Kidney (tissue), 13 donors: ENCODE measurements at regions not wholly inside any gene's neighbourhood (a gene's known extent, or its start where the extent isn't known, plus 50 kb on each side); places are given as distances from the start of the nearest gene placed in this dataset.

Source experiments
- DNase-seq, 5 donors: peaks; one replicate each; pipeline ENCODE4 v3.0.0-alpha.2; 2013 to 2020
- FAIRE-seq: peaks from 2 replicates; lab custom pipeline; 2012; peaks lifted over from hg19 to GRCh38; lab: Jason Lieb, UNC
- H3K27ac ChIP-seq, 2 donors: one replicate each; pipeline ENCODE4 v1.7.0; 2013; ENCODE audit warnings: low read depth in 2 of 2, low read length in 2 of 2, inconsistent platforms in 1 of 2
- H3K27me3 ChIP-seq: one replicate; pipeline ENCODE4 v1.7.1; 2013; ENCODE audit warnings: low read length, inconsistent platforms; ENCODE audit not compliant: control insufficient read depth, insufficient read depth
- H3K36me3 ChIP-seq, 3 donors: one replicate each; pipeline versions ENCODE4 v1.7.0 to v1.7.1; 2013; ENCODE audit warnings: low read length in 3 of 3, control low read depth in 1 of 3, inconsistent platforms in 1 of 3; ENCODE audit not compliant: insufficient read depth in 3 of 3, control insufficient read depth in 2 of 3
- H3K4me1 ChIP-seq, 3 donors: one replicate each; pipeline versions ENCODE4 v1.7.0 to v1.7.1; 2013; ENCODE audit warnings: low read length in 3 of 3, inconsistent platforms in 1 of 3, low read depth in 1 of 3; ENCODE audit not compliant: control insufficient read depth in 2 of 3, insufficient read depth in 2 of 3
- H3K4me3 ChIP-seq, 3 donors: one replicate each; pipeline versions ENCODE4 v1.7.0 to v1.8.1; 2013; ENCODE audit warnings: low read length in 3 of 3, control low read depth in 1 of 3, inconsistent platforms in 1 of 3
- H3K9ac ChIP-seq, 3 donors: one replicate each; pipeline versions ENCODE4 v1.7.0 to v1.7.1; 2013; ENCODE audit warnings: low read length in 3 of 3, control low read depth in 1 of 3, inconsistent platforms in 1 of 3
- H3K9me3 ChIP-seq, 3 donors: one replicate each; pipeline versions ENCODE4 v1.7.0 to v1.7.1; 2013; ENCODE audit warnings: low read length in 3 of 3, control low read depth in 1 of 3, inconsistent platforms in 1 of 3; ENCODE audit not compliant: control insufficient read depth in 2 of 3, insufficient read depth in 1 of 3
- intact Hi-C: fragments of 100-400 bp; cut with DNase I; formaldehyde crosslinking; loops from one replicate; pipeline ENCODE4 v1.11.1; 2022
- TF ChIP-seq, protein P1 (sequence below): IDR thresholded peaks from 3 replicates; pipeline ENCODE4 v1.5.1; 2012; ENCODE audit warnings: mild to moderate bottlenecking, moderate library complexity, borderline replicate concordance; ENCODE audit not compliant: insufficient read depth; ENCODE audit errors: extremely low read depth
- donor health status: control.
- donor health status: control.
- donor health status: control.
- donor health status: control.
- donor health status: control.
- donor health status: DM: yes; HTN: yes; CAD: no.
- donor health status: Normal renal cell carcinoma (clear cell type).

DNA sequence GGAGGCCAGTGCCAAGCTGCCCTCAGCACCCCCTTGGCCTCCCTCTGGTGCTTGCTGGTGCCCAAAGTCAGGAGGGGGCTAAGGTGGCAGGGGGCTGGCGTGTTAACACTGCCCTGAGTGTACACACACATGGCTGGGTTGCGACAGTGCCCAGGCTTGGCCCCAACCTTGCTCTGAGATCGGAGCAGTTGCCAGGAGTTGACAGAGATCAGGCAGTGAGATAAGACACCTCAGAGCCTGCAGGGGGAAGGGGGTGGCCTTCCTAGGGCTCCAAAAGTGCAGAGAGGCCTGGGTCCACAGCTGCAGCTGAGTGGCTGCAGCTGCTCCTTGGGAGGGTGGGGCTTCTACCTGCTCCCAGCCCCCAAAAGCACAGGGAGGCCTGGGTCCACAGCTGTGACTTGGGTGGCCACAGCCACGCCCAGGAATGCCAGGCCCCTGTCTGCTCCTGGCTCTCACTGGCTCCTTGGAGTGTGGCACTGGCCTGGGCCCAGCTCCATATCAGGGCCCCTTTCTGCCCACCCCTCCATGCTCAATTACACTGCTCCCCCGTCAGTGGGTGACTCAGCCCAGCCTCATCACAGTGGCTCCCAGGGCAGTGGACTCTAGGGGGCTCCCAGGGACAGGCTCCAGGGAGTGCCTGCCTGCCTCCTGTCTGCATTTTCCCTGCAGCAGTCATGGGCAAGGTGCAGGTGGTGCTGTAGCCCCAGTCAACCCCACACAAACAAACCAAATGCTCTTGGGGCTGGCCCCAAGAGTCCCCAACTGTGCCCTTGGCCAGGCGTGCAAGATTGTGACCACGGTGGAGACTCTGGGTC is 56.4 kb upstream of the C15orf39 start:
- Histone ChIP-seq H3K27me3 (no peaks in the 10 kb centered on the region), H3K4me3 (no peak overlapping the region), H3K9me3 (peaks cover 0 to 31% (median 9%) of the 10 kb centered on the region in 3 donors), H3K36me3 (no peaks in the 10 kb centered on the region), H3K9ac (no peak overlapping the region), H3K4me1 (no peaks in the 10 kb centered on the region), H3K27ac (no peak overlapping the region)
- intact Hi-C loops = no loop called here
- DNase-seq (no peak), FAIRE-seq (no peak)
- TF ChIP-seq, protein P1, sequence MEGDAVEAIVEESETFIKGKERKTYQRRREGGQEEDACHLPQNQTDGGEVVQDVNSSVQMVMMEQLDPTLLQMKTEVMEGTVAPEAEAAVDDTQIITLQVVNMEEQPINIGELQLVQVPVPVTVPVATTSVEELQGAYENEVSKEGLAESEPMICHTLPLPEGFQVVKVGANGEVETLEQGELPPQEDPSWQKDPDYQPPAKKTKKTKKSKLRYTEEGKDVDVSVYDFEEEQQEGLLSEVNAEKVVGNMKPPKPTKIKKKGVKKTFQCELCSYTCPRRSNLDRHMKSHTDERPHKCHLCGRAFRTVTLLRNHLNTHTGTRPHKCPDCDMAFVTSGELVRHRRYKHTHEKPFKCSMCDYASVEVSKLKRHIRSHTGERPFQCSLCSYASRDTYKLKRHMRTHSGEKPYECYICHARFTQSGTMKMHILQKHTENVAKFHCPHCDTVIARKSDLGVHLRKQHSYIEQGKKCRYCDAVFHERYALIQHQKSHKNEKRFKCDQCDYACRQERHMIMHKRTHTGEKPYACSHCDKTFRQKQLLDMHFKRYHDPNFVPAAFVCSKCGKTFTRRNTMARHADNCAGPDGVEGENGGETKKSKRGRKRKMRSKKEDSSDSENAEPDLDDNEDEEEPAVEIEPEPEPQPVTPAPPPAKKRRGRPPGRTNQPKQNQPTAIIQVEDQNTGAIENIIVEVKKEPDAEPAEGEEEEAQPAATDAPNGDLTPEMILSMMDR = no peak

DNA sequence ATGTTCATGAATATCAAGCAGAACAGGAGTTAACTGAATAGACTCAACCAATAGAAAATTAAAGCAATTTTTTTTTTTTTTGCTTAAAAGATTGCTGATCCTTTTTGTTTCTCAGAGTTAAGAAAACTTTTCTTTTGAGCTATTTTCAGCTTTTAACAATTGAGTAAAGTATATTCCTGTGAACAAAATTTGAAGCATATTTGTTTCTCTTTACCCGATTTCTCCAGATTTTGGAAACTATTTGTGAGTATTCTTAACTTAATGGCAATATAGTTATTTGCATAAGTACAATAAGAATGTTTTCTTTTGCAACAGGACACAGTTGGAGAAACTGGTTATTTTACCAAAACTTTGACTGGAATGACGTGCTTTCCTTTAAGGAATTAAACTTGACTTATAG is 53.4 kb upstream of the C15orf39 start:
- Histone ChIP-seq H3K27me3 (no peaks in the 10 kb centered on the region), H3K36me3 (no peaks in the 10 kb centered on the region), H3K9me3 (peaks cover 0 to 18% (median 0%) of the 10 kb centered on the region in 3 donors), H3K9ac (no peak overlapping the region), H3K27ac (no peak overlapping the region), H3K4me1 (no peaks in the 10 kb centered on the region), H3K4me3 (no peak overlapping the region)
- no peak for FAIRE-seq
- TF ChIP-seq, protein P1 = no peak
- no peak for DNase-seq
- intact Hi-C loops = no loop called here

DNA sequence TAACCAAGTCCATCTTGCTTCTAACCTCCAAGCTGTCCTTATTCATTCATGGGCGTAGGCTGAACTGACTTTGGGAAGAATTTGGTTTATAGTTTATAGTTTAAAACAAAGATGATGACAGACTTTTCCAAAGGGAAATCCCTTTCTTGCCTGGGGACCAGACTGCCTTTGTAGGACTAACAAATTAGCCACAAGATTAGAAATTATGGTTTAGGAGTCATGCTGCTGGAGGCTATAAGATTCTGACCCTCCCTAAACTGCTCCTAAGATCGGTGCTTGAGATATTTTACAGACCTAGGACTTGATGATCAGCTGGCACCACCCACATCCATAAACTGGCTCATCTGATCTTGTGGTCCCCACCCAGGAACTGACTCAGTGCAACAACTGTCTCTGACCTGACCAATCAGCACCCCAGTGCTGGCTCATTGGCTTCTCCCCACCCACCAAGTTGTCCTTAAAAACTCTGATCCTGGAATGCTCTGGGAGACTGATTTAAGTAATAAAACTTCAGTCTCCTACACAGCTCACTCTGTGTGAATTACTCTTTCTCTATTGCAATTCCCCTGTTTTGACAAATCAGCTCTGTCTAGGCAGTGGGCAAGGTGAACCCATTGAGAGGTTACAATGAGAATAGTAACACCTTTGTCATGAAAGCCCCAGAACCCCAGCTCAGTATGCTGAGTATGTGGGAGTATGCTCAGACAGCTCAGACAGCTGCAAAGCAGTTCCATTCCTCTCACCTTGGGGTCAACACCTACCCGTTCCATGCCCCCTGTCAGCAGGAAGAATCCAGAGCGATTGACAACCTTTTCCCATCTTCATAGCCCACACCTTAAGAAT is 51.6 kb upstream of the C15orf39 start:
- H3K9me3 ChIP-seq = no peaks in the 10 kb centered on the region
- H3K9ac ChIP-seq = no peak overlapping the region
- no peaks in the 10 kb centered on the region for H3K4me1 ChIP-seq
- TF ChIP-seq, protein P1 = no peak
- no peak for DNase-seq
- no peak overlapping the region for H3K27ac ChIP-seq
- no peak for FAIRE-seq
- H3K36me3 ChIP-seq = no peaks in the 10 kb centered on the region
- H3K27me3 ChIP-seq = no peaks in the 10 kb centered on the region
- intact Hi-C loops = no loop called here
- no peak overlapping the region for H3K4me3 ChIP-seq
